T-cell (primary cell): ENCODE measurements at regions not wholly inside any gene's neighbourhood (a gene's known extent, or its start where the extent isn't known, plus 50 kb on each side); places are given as distances from the start of the nearest gene placed in this dataset.

ENCODE experiments used
- ATAC-seq, 4 experiments: fragments of 200-7000 bp in 3 of 4; fragments of 150-1000 bp in 1 of 4; cut with Tn5 transposase; replicated peaks in 1 of 4; 1 replicate in 3 of 4; 2 replicates in 1 of 4; pipeline ENCODE4 v1.10.0; 2021; ENCODE audit warnings: moderate library complexity in 3 of 4, mild to moderate bottlenecking in 2 of 4, moderate number of reproducible peaks in 1 of 4
- CTCF ChIA-PET, 2 donors: fragments of 300-600 bp; sonication (Branson Sonifier 250); formaldehyde crosslinking; loops; one replicate each; lab custom pipeline; 2022; ENCODE audit warnings: antibody characterized with exemption in 2 of 2; lab: Charles Lee
- POLR2A ChIA-PET, 2 donors: fragments of 300-600 bp; sonication (Branson Sonifier 250); formaldehyde crosslinking; loops; one replicate each; lab custom pipeline; 2022; ENCODE audit warnings: antibody characterized with exemption in 2 of 2; lab: Charles Lee
- DNase-seq, 35 experiments: peaks; one replicate each; pipeline versions ENCODE4 v3.0.0 to v3.0.0-alpha.2; 2013 to 2023
- H3K27ac ChIP-seq: one replicate; pipeline ENCODE4 v1.5.1; 2013; ENCODE audit warnings: low read length
- H3K27me3 ChIP-seq, 2 experiments: replicated peaks in 1 of 2; 1 replicate in 1 of 2; 2 replicates in 1 of 2; pipeline versions ENCODE4 v1.6.1 to v1.7.0; 2013; ENCODE audit warnings: low read length in 1 of 2, mixed read lengths in 1 of 2; ENCODE audit not compliant: control insufficient read depth in 2 of 2, insufficient read depth in 2 of 2; ENCODE audit errors: extremely low read depth in 1 of 2
- H3K36me3 ChIP-seq, 2 donors: 1 replicate in 1 of 2; 2 replicates in 1 of 2; pipeline versions ENCODE4 v1.6.1 to v1.7.0; 2013; ENCODE audit warnings: low read length in 1 of 2; ENCODE audit not compliant: control insufficient read depth in 2 of 2, insufficient read depth in 1 of 2; ENCODE audit errors: extremely low read depth in 1 of 2
- H3K4me1 ChIP-seq, 2 experiments: 1 replicate in 1 of 2; 2 replicates in 1 of 2; pipeline versions ENCODE4 v1.6.1 to v1.7.0; 2013; ENCODE audit warnings: low read length in 2 of 2, mixed read lengths in 1 of 2; ENCODE audit not compliant: insufficient read depth in 2 of 2, control insufficient read depth in 1 of 2; ENCODE audit errors: extremely low read depth in 1 of 2
- H3K4me3 ChIP-seq, 2 donors: 1 replicate in 1 of 2; 2 replicates in 1 of 2; pipeline versions ENCODE4 v1.5.1 to v1.7.0; 2013; ENCODE audit warnings: mild to moderate bottlenecking in 2 of 2, low read length in 1 of 2, moderate library complexity in 1 of 2; ENCODE audit not compliant: control insufficient read depth in 1 of 2; ENCODE audit errors: extremely low read depth in 1 of 2
- H3K9me3 ChIP-seq: 2 replicates; pipeline ENCODE4 v1.7.0; 2013
- H3K27ac Mint-ChIP-seq, 2 donors: one replicate each; pipeline ENCODE4 v1.8.0; 2020 to 2021; ENCODE audit warnings: mild to moderate bottlenecking in 2 of 2, mixed read lengths in 2 of 2
- H3K27me3 Mint-ChIP-seq, 2 donors: one replicate each; pipeline ENCODE4 v1.8.0; 2021 to 2022; ENCODE audit warnings: mixed read lengths in 2 of 2
- H3K36me3 Mint-ChIP-seq: one replicate; pipeline ENCODE4 v1.8.0; 2021; ENCODE audit warnings: mixed read lengths
- H3K4me1 Mint-ChIP-seq, 3 donors: one replicate each; pipeline ENCODE4 v1.8.0; 2020 to 2022; ENCODE audit warnings: mixed read lengths in 3 of 3, mild to moderate bottlenecking in 1 of 3
- H3K4me3 Mint-ChIP-seq, 3 donors: one replicate each; pipeline ENCODE4 v1.8.0; 2020 to 2022; ENCODE audit warnings: mild to moderate bottlenecking in 3 of 3, mixed read lengths in 3 of 3, moderate library complexity in 3 of 3
- H3K9me3 Mint-ChIP-seq, 3 donors: one replicate each; pipeline ENCODE4 v1.8.0; 2020 to 2022; ENCODE audit warnings: mixed read lengths in 3 of 3
- WGBS: methylation state at CpG from one replicate; pipeline ENCODE4 v1.1.5; 2013; ENCODE audit warnings: missing lambda C conversion rate; ENCODE audit not compliant: insufficient coverage; 5-methylcytosine and 5-hydroxymethylcytosine counted together

DNA sequence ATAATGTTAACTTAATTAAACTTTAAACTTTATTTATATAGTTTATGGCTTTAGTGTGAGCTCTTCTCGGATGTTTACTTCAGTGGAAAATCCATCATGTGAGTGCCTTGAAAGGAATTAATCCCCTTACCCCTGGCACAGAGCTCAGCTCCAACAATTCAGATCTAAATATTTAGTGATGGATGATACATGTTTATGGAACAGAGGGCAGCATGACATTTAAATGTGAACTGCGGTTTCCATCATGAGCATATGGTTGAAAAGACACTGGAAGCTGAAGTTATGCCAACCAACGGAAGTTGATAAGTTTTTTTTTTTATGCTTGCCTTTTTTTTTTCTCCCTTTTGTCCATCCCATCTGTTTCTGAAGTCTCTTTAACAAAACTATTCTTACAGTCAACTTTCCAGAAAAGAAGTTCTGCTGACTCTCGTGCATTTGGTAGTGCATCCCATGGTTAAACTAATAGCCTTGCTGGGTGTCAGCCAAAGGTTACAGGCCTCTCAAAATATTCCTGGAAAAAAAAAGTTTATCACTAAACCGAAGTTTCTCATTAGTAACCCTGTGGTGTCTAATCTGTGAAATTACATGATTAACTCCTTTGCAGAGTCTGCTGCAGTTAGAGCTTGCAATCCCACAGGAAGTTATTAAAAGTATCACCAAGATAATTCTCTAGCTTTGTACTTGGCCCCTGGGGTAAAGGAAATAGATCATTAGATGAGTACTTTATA lies 243.9 kb upstream of the TCF21 start:
- ChIA-PET POLR2A (interaction anchor here (0.6 to 1.2 kb wide), 2 partner anchors 30 to 37 kb away, joined by 3 to 7 read pairs; no protein-coding TSS in a partner anchor), CTCF (interaction anchor here in 1 of 2 donors (0.6 kb wide), 1 partner anchor 854 kb away, joined by 3 read pairs; no protein-coding TSS in a partner anchor)
- Histone ChIP-seq H3K27ac (no peak overlapping the region), H3K4me1 (no peaks in the 10 kb centered on the region), H3K4me3 (no peak overlapping the region), H3K36me3 (no peaks in the 10 kb centered on the region), H3K27me3 (no peaks in the 10 kb centered on the region), H3K9me3 (no peaks in the 10 kb centered on the region)
- H3K36me3 Mint-ChIP-seq, result no peaks in the 10 kb centered on the region
- H3K4me3 Mint-ChIP-seq, result no peak overlapping the region
- ATAC-seq (no peak), DNase-seq (no peak)
- 73% methylated on average over 3 of the region's 5 CpGs for WGBS
- H3K9me3 Mint-ChIP-seq, result no peaks in the 10 kb centered on the region
- H3K27ac Mint-ChIP-seq, result no peak overlapping the region
- H3K4me1 Mint-ChIP-seq, result no peaks in the 10 kb centered on the region
- peaks cover 0 to 4% of the 10 kb centered on the region in 2 donors for H3K27me3 Mint-ChIP-seq

DNA sequence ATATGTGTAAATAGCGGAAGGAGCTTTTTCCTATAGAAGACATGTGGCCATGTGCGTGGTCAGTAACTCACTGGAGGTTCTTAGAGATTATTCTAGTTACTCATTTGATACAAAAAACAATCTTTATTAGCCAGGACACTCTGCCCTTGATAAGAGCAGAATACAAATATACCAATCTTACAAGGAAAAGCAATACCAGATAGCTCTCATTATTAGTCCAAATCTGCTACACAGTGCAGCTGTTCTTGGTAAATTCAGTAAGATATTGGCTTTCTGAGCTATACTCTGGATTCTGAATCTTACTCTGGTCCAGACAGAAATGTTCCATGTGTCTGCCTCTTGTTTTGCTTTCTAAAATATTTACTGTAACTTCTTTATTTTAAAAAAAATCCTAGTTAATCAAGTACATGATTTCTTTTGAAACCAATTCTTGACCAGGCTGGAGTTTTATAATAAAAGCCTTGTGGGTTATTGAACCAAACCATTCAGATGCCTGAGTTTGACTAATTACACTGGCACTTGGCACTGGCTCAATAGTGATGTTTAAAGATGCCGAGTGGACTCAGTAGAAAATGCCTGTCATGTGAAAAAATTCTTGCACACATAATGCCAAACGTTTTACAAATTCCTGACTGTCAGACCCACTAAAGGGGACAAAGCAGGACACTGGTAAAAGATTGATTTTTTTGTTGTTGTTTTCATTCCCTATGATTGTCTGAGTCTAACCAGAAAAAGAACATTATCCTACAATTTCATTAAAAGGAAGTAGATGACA lies 242.8 kb upstream of the TCF21 start:
- no peak for ATAC-seq
- H3K9me3 Mint-ChIP-seq, result no peaks in the 10 kb centered on the region
- no peaks in the 10 kb centered on the region for H3K36me3 Mint-ChIP-seq
- H3K4me1 Mint-ChIP-seq, result no peaks in the 10 kb centered on the region
- H3K27me3 Mint-ChIP-seq, result peaks cover 0 to 4% of the 10 kb centered on the region in 2 donors
- no peak overlapping the region for H3K27ac Mint-ChIP-seq
- H3K36me3 ChIP-seq, result no peaks in the 10 kb centered on the region
- CTCF ChIA-PET, result no interaction called here
- no peak for DNase-seq
- no CpG with 5 or more reads among the region's 4 CpGs for WGBS
- POLR2A ChIA-PET, result no interaction called here
- no peak overlapping the region for H3K27ac ChIP-seq
- no peaks in the 10 kb centered on the region for H3K27me3 ChIP-seq
- H3K9me3 ChIP-seq, result no peaks in the 10 kb centered on the region
- no peak overlapping the region for H3K4me3 Mint-ChIP-seq
- H3K4me3 ChIP-seq, result no peak overlapping the region
- no peaks in the 10 kb centered on the region for H3K4me1 ChIP-seq

DNA sequence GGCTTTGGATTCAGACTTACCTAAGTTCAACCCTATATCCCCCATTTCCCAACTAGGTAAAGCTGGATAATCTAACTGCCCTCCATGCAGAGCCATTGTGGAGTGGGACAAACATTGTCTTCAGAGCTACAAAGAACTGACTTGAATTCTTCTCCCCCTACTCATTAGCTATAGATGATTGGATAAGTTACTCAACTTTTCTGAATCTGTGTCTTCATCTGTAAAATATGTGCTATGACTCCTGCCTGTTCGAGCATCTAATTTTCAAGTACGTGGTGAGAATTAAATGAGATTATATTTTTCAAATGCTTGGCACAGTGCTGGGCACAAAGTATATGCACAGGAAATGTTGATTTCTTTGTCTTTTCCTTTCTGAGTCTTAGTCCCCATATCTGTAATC lies 240.3 kb upstream of the TCF21 start:
- H3K9me3 ChIP-seq, result no peaks in the 10 kb centered on the region
- no peaks in the 10 kb centered on the region for H3K9me3 Mint-ChIP-seq
- no peaks in the 10 kb centered on the region for H3K4me1 ChIP-seq
- no peak overlapping the region for H3K27ac ChIP-seq
- no CpG with 5 or more reads among the region's 2 CpGs for WGBS
- no peak overlapping the region for H3K27ac Mint-ChIP-seq
- no peaks in the 10 kb centered on the region for H3K4me1 Mint-ChIP-seq
- peaks cover 0 to 4% of the 10 kb centered on the region in 2 donors for H3K27me3 Mint-ChIP-seq
- ATAC-seq, result no peak
- no peaks in the 10 kb centered on the region for H3K36me3 ChIP-seq
- no peak overlapping the region for H3K4me3 ChIP-seq
- DNase-seq, result no peak
- no peaks in the 10 kb centered on the region for H3K36me3 Mint-ChIP-seq
- POLR2A ChIA-PET, result no interaction called here
- H3K4me3 Mint-ChIP-seq, result no peak overlapping the region
- no peaks in the 10 kb centered on the region for H3K27me3 ChIP-seq
- CTCF ChIA-PET, result no interaction called here

DNA sequence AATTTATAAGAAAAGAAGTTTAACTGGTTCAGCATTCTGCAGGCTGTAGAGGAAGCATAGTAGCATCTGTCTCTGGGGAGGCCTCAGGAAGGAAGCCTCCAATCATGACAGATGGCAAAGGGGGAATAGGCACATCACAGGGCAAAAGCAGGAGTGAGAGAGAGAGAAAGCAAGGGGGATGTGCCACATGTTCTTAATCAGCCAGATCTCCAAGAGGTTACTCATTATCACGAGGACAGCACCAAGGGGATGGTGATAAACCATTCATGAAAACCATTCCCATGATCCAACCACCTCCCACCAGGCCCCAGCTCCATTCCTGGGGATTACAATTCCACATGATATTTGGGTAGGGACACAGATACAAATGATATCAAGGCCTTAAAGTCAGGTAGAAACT lies 217.5 kb upstream of the TCF21 start:
- Mint-ChIP-seq H3K9me3 (peaks cover 0 to 3% (median 0%) of the 10 kb centered on the region in 3 donors), H3K27ac (no peak overlapping the region), H3K27me3 (peaks cover 0 to 3% of the 10 kb centered on the region in 2 donors), H3K36me3 (no peaks in the 10 kb centered on the region), H3K4me3 (no peak overlapping the region), H3K4me1 (no peaks in the 10 kb centered on the region)
- POLR2A ChIA-PET, result no interaction called here
- H3K9me3 ChIP-seq, result no peaks in the 10 kb centered on the region
- H3K4me3 ChIP-seq, result no peak overlapping the region
- peaks cover 0 to 4% of the 10 kb centered on the region in 2 experiments for H3K27me3 ChIP-seq
- ATAC-seq (no peak), DNase-seq (no peak)
- H3K27ac ChIP-seq, result no peak overlapping the region
- no CpG with 5 or more reads among the region's 1 CpG for WGBS
- CTCF ChIA-PET, result no interaction called here
- no peaks in the 10 kb centered on the region for H3K36me3 ChIP-seq
- no peaks in the 10 kb centered on the region for H3K4me1 ChIP-seq

DNA sequence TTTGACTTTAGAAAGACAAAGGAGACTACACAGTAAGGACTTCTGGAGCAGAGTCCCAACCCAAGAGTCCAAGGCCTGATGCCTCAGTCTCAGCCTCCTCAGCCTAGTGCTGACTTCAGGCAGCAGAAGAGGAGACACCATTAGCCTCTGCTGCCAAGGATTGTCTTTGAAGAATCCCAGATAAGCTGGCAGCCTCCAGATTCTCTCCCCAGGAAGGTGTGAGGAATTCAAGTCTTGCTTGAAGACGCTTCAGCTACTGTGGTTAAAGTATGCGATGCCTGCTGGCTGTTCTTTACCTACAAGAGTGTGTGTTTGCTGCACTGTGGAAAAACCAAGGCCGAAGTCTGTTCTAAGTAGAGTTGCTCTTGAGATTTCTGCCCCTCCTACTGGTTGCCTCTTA lies 215.9 kb upstream of the TCF21 start:
- H3K27ac ChIP-seq, result no peak overlapping the region
- ChIA-PET POLR2A (no interaction called here), CTCF (no interaction called here)
- no peak overlapping the region for H3K4me3 Mint-ChIP-seq
- ATAC-seq (no peak), DNase-seq (no peak)
- peaks cover 0 to 3% (median 0%) of the 10 kb centered on the region in 3 donors for H3K9me3 Mint-ChIP-seq
- peaks cover 0 to 3% of the 10 kb centered on the region in 2 donors for H3K27me3 Mint-ChIP-seq
- H3K27ac Mint-ChIP-seq, result no peak overlapping the region
- H3K4me3 ChIP-seq, result no peak overlapping the region
- H3K27me3 ChIP-seq, result peaks cover 0 to 4% of the 10 kb centered on the region in 2 experiments
- H3K4me1 ChIP-seq, result no peaks in the 10 kb centered on the region
- no peaks in the 10 kb centered on the region for H3K9me3 ChIP-seq
- no peaks in the 10 kb centered on the region for H3K36me3 ChIP-seq
- H3K36me3 Mint-ChIP-seq, result no peaks in the 10 kb centered on the region
- no CpG with 5 or more reads among the region's 3 CpGs for WGBS
- no peaks in the 10 kb centered on the region for H3K4me1 Mint-ChIP-seq

DNA sequence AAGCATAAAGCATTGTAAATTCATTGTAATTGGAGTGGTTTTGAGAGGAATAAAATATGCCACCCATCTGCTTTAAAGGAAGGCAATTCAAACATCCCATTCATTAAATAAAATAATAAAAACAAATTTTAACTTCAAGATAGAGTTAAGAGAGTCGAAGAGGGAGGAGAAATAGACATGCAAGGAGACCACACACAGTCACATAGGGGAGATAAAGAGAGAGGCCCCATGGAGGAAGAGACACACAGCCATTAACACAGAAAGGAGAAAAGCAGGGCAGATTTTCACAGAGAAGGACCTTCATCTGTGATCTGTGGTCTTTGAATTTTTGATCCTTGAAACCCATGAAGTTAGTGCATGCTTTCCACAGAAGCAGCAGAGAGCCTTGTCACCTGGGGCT lies 214.3 kb upstream of the TCF21 start:
- no peaks in the 10 kb centered on the region for H3K36me3 ChIP-seq
- no peaks in the 10 kb centered on the region for H3K4me1 ChIP-seq
- Mint-ChIP-seq H3K36me3 (no peaks in the 10 kb centered on the region), H3K27ac (no peak overlapping the region), H3K4me1 (no peaks in the 10 kb centered on the region), H3K4me3 (no peak overlapping the region), H3K27me3 (peaks cover 3% of the 10 kb centered on the region in 2 donors), H3K9me3 (peaks cover 0 to 3% (median 0%) of the 10 kb centered on the region in 3 donors)
- H3K27me3 ChIP-seq, result peaks cover 0 to 4% of the 10 kb centered on the region in 2 experiments
- ChIA-PET CTCF (no interaction called here), POLR2A (no interaction called here)
- ATAC-seq, result no peak
- H3K27ac ChIP-seq, result no peak overlapping the region
- no peaks in the 10 kb centered on the region for H3K9me3 ChIP-seq
- no peak for DNase-seq
- H3K4me3 ChIP-seq, result no peak overlapping the region
- WGBS, result no CpG with 5 or more reads among the region's 1 CpG
